Neutrophil (primary cell): ENCODE measurements at regions not wholly inside any gene's neighbourhood (a gene's known extent, or its start where the extent isn't known, plus 50 kb on each side); places are given as distances from the start of the nearest gene placed in this dataset.

Source experiments
- H3K27ac ChIP-seq: fragments of 200-600 bp; sonication (generic); 2 replicates; pipeline ENCODE4 v1.5.1; 2016; ENCODE audit warnings: mild to moderate bottlenecking, moderate library complexity
- H3K27me3 ChIP-seq: fragments of 200-600 bp; sonication (generic); 2 replicates; pipeline ENCODE4 v1.6.0; 2016; ENCODE audit warnings: mild to moderate bottlenecking
- H3K36me3 ChIP-seq: fragments of 200-600 bp; sonication (generic); 2 replicates; pipeline ENCODE4 v1.5.1; 2017
- H3K4me1 ChIP-seq, 2 experiments: fragments of 200-600 bp in 1 of 2; sonication (generic) in 1 of 2; 1 replicate in 1 of 2; 2 replicates in 1 of 2; pipeline versions ENCODE4 v1.5.1 to v1.6.1; 2013 to 2016; ENCODE audit warnings: low read depth in 1 of 2, low read length in 1 of 2, mild to moderate bottlenecking in 1 of 2, moderate library complexity in 1 of 2; ENCODE audit not compliant: control insufficient read depth in 1 of 2, insufficient read depth in 1 of 2
- H3K4me3 ChIP-seq, 2 experiments: fragments of 200-600 bp in 1 of 2; sonication (generic) in 1 of 2; 1 replicate in 1 of 2; 2 replicates in 1 of 2; pipeline ENCODE4 v1.5.1; 2013 to 2016; ENCODE audit warnings: low read depth in 1 of 2, low read length in 1 of 2, mild to moderate bottlenecking in 1 of 2, moderate library complexity in 1 of 2
- H3K9me3 ChIP-seq: fragments of 200-600 bp; sonication (generic); 2 replicates; pipeline ENCODE4 v1.5.1; 2016
- CTCF ChIP-seq: fragments of 200-600 bp; sonication (generic); IDR thresholded peaks from 2 replicates; pipeline ENCODE4 v1.5.1; 2016; ENCODE audit warnings: antibody characterized with exemption

DNA sequence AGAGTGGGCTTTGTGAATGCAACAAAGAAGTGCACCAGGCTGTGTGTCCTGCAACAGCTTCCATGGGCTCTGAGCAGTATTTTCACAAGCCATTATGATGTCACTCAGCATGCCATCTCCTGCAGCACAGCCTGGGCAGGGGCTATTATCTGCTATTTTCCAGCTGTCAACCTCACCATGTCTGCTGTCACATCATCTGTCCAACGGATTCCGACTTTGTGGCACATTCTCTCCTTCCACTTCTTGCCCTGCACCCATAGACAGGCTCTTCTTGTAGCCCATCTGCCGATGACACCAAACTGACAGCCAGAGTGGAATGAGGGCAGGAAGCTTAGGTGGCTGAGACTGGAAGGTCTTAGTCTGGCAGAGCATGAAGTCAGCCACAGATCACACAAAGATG lies 691.9 kb downstream of the NTRK3 start:
- no peak overlapping the region for H3K27ac ChIP-seq
- no peak for TF ChIP-seq CTCF
- H3K27me3 ChIP-seq = no peaks in the 10 kb centered on the region
- no peak overlapping the region for H3K4me3 ChIP-seq
- no peaks in the 10 kb centered on the region for H3K4me1 ChIP-seq
- no peaks in the 10 kb centered on the region for H3K9me3 ChIP-seq
- H3K36me3 ChIP-seq = no peaks in the 10 kb centered on the region

GRCh38 chr15:87563869-87564268 lies 692.7 kb downstream of the NTRK3 start:
- Histone ChIP-seq H3K4me1 (no peaks in the 10 kb centered on the region), H3K9me3 (no peaks in the 10 kb centered on the region), H3K36me3 (no peaks in the 10 kb centered on the region), H3K27me3 (no peaks in the 10 kb centered on the region), H3K27ac (no peak overlapping the region), H3K4me3 (no peak overlapping the region)
- TF ChIP-seq CTCF = no peak

GRCh38 chr15:87562203-87562602 lies 694.3 kb downstream of the NTRK3 start:
- TF ChIP-seq CTCF = no peak
- Histone ChIP-seq H3K9me3 (no peaks in the 10 kb centered on the region), H3K4me3 (no peak overlapping the region), H3K27me3 (no peaks in the 10 kb centered on the region), H3K36me3 (no peaks in the 10 kb centered on the region), H3K27ac (no peak overlapping the region), H3K4me1 (no peaks in the 10 kb centered on the region)

DNA sequence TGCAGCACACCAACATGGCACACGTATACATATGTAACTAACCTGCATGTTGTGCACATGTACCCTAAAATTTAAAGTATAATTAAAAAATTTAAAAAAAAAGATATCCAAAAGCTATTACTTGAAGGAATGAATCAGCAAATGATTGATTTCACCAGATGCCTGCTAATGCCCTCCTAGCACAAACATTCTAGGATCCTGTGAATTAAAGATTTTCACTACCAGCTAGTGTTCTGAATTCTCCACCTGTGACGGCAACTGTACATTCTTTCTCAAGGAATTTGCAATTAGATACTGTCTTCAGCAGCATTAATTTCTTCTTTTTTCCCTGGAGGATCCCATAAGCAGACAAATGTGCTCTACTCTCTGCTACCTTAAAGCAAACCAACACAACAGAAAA lies 694.9 kb downstream of the NTRK3 start:
- TF ChIP-seq CTCF = no peak
- no peaks in the 10 kb centered on the region for H3K27me3 ChIP-seq

DNA sequence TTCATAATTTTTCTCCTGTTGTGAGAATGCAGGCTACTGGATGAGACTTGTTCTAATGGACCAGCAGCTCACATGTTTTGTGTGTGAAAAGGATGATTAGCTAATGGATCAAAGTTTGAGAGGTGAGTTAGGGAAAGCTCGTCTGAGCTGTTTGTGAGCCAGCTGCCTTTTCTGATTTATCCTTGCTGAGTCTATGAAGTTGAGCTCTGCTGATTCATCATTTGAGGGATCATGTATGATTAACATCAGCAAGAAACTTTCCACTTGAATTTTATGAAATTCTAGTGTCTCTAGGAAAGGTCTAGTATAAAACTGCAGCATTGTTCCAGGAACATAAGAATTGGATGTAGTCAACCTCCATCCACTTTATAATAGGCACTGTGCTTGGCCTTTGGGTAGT lies 698.7 kb downstream of the NTRK3 start:
- Histone ChIP-seq H3K27me3 (no peaks in the 10 kb centered on the region), H3K9me3 (no peaks in the 10 kb centered on the region), H3K27ac (no peak overlapping the region), H3K4me1 (no peaks in the 10 kb centered on the region), H3K4me3 (no peak overlapping the region), H3K36me3 (no peaks in the 10 kb centered on the region)
- TF ChIP-seq CTCF = no peak

More for the DNA sequence above, 694.9 kb downstream of the NTRK3 start:
- no peaks in the 10 kb centered on the region for H3K4me1 ChIP-seq
- H3K27ac ChIP-seq = no peak overlapping the region
- no peak overlapping the region for H3K4me3 ChIP-seq
- H3K36me3 ChIP-seq = no peaks in the 10 kb centered on the region
- H3K9me3 ChIP-seq = no peaks in the 10 kb centered on the region

- Histone ChIP-seq H3K27me3 (no peaks in the 10 kb centered on the region), H3K4me3 (no peak overlapping the region), H3K9me3 (no peaks in the 10 kb centered on the region), H3K27ac (no peak overlapping the region), H3K4me1 (no peaks in the 10 kb centered on the region), H3K36me3 (no peaks in the 10 kb centered on the region)
- no peak for TF ChIP-seq CTCF
These were observed 699.7 kb downstream of the NTRK3 start for GRCh38 chr15:87556886-87557285.
